Skeletal muscle tissue (tissue), 3 donors: ENCODE measurements at regions not wholly inside any gene's neighbourhood (a gene's known extent, or its start where the extent isn't known, plus 50 kb on each side); places are given as distances from the start of the nearest gene placed in this dataset.
"Not testable (repeated sequence)": the region's sequence is repeated elsewhere in the genome, so short reads cannot be mapped to it uniquely, and the experiment has no call there.

Experiments
- H3K27ac ChIP-seq: one replicate; pipeline ENCODE4 v1.7.0; 2013; ENCODE audit warnings: mild to moderate bottlenecking, low read depth, low read length, inconsistent platforms
- H3K27me3 ChIP-seq, 3 donors: one replicate each; pipeline ENCODE4 v1.7.0; 2013; ENCODE audit warnings: low read length in 3 of 3; ENCODE audit not compliant: control insufficient read depth in 3 of 3, insufficient read depth in 3 of 3
- H3K36me3 ChIP-seq, 3 donors: one replicate each; pipeline ENCODE4 v1.7.0; 2013; ENCODE audit warnings: low read length in 3 of 3; ENCODE audit not compliant: control insufficient read depth in 3 of 3, insufficient read depth in 3 of 3
- H3K4me1 ChIP-seq, 3 donors: one replicate each; pipeline ENCODE4 v1.7.0; 2013; ENCODE audit warnings: low read length in 3 of 3, mild to moderate bottlenecking in 3 of 3; ENCODE audit not compliant: control insufficient read depth in 3 of 3, insufficient read depth in 3 of 3
- H3K4me3 ChIP-seq, 3 donors: one replicate each; pipeline ENCODE4 v1.7.0; 2013; ENCODE audit warnings: low read length in 3 of 3
- H3K9ac ChIP-seq, 3 donors: one replicate each; pipeline ENCODE4 v1.7.0; 2013; ENCODE audit warnings: low read length in 3 of 3, mild to moderate bottlenecking in 3 of 3, moderate library complexity in 2 of 3, low read depth in 1 of 3
- H3K9me3 ChIP-seq, 3 donors: one replicate each; pipeline ENCODE4 v1.7.0; 2013; ENCODE audit warnings: low read length in 3 of 3; ENCODE audit not compliant: control insufficient read depth in 3 of 3
- donor health status: Osteomylitis.

DNA sequence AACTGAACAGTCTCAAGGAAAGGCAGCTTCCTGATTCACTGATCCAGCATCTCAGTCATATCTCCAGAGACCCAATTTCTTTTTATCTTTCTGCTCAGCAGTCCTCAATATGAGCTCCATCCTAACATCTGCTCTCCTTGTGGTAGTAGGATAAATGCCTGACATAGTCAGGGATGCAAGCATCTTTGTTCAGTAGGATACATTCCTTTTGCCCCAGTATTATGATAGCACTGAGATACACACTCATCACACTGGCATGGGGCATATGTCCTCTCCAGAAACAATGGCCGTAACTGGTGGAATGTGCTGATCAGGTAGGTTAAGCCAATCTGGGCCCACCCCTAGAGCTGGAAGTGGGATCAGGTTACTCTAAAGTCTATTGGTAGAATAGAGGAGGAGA, 207.2 kb downstream of the ETAA1 start:
- H3K27ac ChIP-seq = no peak overlapping the region
- no peaks in the 10 kb centered on the region for H3K4me1 ChIP-seq
- H3K36me3 ChIP-seq = no peaks in the 10 kb centered on the region
- no peaks in the 10 kb centered on the region for H3K9me3 ChIP-seq
- no peak overlapping the region for H3K4me3 ChIP-seq
- no peak overlapping the region for H3K9ac ChIP-seq
- H3K27me3 ChIP-seq = no peaks in the 10 kb centered on the region

DNA sequence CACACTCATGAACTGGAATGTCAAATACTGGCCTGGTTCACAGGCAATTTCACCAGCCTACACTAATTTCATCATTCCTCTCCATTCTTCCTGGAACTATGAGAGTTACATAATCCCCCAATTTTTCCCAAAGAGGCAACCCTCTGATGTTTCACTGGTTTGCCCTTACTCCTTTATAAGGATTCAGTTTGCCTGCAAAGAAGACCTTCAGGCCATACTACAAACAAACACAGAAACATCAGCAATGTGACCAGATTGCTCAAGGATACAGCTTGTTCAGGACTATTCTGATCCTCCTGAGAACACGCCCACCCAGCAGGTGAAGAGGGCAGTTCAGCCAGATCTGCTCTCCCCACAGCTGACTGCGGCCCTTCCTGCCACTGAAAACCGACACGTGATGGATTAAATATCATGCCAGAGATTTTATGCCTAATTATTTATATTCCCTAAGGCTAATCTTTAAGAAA, 215.5 kb downstream of the ETAA1 start:
- H3K9ac ChIP-seq = no peak overlapping the region
- H3K4me3 ChIP-seq = no peak overlapping the region
- H3K27me3 ChIP-seq = no peaks in the 10 kb centered on the region
- no peaks in the 10 kb centered on the region for H3K4me1 ChIP-seq
- no peak overlapping the region for H3K27ac ChIP-seq
- H3K36me3 ChIP-seq = no peaks in the 10 kb centered on the region
- no peaks in the 10 kb centered on the region for H3K9me3 ChIP-seq

DNA sequence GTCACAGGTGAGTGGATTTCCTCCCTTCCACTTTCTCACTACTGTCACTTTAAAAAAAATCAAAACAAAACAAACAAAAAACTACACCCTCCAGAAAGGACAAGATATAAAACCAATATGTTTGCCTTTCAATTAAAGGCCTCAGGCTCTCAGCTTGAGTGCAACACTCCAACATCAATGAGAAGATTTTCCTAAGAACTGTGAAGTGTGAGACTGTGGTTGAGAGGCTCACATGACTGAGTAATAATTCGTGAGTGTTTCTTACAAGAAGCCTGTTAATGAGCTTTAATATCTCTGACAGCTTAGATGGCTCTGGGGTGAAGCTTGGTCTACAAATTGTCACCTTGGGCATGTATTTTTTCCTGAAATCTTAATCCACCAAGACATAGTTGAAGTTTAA, 216.1 kb downstream of the ETAA1 start:
- Histone ChIP-seq H3K9me3 (no peaks in the 10 kb centered on the region), H3K36me3 (no peaks in the 10 kb centered on the region), H3K27me3 (no peaks in the 10 kb centered on the region), H3K27ac (no peak overlapping the region), H3K9ac (no peak overlapping the region), H3K4me1 (no peaks in the 10 kb centered on the region), H3K4me3 (no peak overlapping the region)

DNA sequence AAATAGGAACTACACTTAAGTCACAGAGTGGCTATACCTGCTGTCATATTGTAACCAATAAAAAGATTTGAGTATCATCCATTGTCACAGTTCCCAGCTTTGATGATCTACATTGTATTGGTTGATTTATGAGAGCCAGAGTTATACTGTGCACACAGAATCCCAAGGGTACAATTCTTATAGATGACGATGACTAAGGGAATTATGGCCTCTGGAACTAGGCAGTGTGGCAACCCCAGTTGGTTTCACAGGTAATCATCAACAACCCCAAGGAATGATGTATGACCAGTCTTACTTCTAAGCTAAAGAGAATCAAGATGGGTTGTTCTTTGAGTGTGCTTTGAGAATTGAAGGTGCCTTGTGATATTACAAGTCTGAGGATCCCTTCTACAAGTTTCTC, 217.3 kb downstream of the ETAA1 start:
- Histone ChIP-seq H3K27ac (no peak overlapping the region), H3K4me1 (no peaks in the 10 kb centered on the region), H3K36me3 (no peaks in the 10 kb centered on the region), H3K9ac (no peak overlapping the region), H3K4me3 (no peak overlapping the region), H3K27me3 (no peaks in the 10 kb centered on the region), H3K9me3 (no peaks in the 10 kb centered on the region)

DNA sequence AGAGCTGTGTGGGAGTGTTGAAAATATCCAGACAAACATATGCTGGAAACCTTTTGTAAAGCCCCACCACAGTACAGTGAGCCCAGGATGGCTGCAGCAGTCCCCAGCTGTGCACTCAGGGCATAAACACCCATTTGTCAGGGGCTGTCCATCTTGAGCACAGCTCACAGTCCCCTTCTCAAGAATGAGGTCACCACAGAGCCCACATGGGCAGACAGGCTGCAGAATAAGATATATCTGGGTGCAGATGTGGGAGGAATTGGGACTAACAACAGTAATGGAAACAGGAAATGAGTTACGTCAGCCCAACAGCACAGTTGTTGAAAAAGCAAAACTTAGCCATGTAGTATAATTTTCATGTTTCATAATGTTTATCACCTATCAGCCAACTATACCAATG, 219.6 kb downstream of the ETAA1 start:
- Histone ChIP-seq H3K9me3 (no peaks in the 10 kb centered on the region), H3K4me3 (no peak overlapping the region), H3K4me1 (no peaks in the 10 kb centered on the region), H3K9ac (no peak overlapping the region), H3K36me3 (no peaks in the 10 kb centered on the region), H3K27ac (no peak overlapping the region), H3K27me3 (no peaks in the 10 kb centered on the region)

DNA sequence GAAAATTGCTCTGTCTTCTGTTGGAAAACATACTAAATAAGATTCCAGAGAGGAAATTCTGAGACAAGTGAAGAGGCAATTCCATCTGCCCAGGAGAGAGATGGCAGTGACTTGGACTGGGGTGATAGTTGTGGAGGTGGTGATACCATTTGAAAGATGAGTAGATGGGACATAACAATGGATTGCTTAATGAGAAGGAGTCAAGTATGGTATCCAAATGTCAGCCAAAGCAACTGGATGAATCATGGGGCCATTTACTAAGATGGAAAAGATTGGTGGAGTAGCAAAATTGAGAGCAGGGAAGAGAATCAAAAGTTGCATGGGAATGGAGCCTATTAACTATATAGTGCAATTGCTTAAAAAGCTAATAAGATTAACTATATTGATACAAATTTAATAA, 222.1 kb downstream of the ETAA1 start:
- Histone ChIP-seq H3K27ac (no peak overlapping the region), H3K9ac (no peak overlapping the region), H3K36me3 (no peaks in the 10 kb centered on the region), H3K9me3 (no peaks in the 10 kb centered on the region), H3K27me3 (no peaks in the 10 kb centered on the region), H3K4me3 (no peak overlapping the region), H3K4me1 (no peaks in the 10 kb centered on the region)

DNA sequence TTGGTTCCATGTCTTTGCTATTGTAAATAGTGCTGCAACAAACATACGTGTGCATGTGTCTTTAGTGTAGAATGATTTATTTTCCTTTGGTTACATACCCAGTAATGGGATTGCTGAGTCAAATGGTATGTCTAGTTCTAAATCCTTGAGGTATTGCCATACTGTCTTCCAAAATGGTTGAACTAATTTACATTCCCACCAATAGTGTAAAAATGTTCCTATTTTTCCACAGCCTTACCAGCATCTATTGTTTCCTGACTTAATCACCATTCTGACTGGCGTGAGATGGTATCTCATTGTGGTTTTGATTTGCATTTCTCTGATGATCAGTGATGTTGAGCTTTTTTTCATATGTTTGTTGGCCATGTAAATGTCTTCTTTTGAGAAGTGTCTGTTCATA, 226.6 kb downstream of the ETAA1 start:
- not testable (repeated sequence) for H3K4me3 ChIP-seq, H3K9me3 ChIP-seq, H3K9ac ChIP-seq, H3K36me3 ChIP-seq, H3K4me1 ChIP-seq, H3K27me3 ChIP-seq, H3K27ac ChIP-seq

DNA sequence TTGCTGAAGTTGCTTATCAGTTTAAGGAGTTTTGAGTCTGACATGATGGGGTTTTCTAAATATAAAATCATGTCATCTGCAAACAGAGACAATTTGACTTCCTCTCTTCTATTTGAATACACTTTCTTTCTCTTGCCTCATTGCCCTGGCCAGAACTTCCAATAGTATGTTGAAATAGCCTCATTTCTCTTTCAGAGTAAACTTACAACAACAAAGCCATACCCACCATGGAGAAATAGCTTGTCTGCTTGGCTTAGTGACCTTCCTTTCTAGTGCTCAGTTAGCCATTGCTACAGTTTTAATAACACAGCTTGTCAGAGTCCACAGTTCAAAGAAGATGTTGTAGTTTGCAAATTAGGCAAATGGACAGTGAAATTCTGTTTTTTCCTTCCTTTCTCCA, 228.0 kb downstream of the ETAA1 start:
- no peaks in the 10 kb centered on the region for H3K36me3 ChIP-seq
- H3K9me3 ChIP-seq = no peaks in the 10 kb centered on the region
- no peak overlapping the region for H3K9ac ChIP-seq
- H3K27me3 ChIP-seq = no peaks in the 10 kb centered on the region
- no peak overlapping the region for H3K4me3 ChIP-seq
- H3K27ac ChIP-seq = no peak overlapping the region
- H3K4me1 ChIP-seq = no peaks in the 10 kb centered on the region

DNA sequence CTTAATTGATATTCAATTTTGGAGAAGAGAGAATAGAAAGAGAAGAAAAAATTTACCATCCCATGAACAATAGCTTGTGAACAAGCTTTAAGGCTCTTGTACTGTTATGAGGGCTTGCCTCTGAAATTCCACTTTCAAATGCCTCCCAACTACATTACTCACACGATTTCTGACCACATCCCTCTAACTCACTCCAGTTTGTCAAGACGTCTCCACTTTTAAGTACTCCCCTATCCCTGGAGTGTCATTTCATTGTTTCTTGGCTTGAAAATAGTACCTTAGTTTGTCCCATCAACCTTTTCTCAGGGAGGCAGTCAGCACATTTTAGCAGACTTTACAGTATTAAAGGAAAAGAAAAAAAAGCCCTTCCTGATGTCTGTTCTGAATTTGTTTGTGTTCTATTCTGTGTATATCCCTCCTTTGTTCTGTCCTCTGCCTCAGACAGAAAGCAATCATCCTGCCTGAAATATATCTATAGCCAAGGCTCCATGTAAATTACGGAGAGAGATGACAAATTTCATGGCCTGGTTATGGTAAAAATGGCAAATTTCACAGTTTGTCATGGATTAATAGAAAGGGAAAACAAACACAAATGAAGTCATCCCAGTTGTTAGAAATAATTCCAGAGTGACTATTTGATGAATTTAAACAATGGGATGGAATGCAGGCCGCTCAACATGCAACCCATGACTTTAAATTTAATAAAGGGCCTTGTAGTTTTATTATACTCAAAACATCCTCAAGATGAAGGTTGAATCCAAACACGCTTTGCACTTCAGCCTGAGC, 228.8 kb downstream of the ETAA1 start:
- Histone ChIP-seq H3K4me3 (no peak overlapping the region), H3K27ac (no peak overlapping the region), H3K9me3 (no peaks in the 10 kb centered on the region), H3K4me1 (no peaks in the 10 kb centered on the region), H3K36me3 (no peaks in the 10 kb centered on the region), H3K27me3 (no peaks in the 10 kb centered on the region), H3K9ac (no peak overlapping the region)

DNA sequence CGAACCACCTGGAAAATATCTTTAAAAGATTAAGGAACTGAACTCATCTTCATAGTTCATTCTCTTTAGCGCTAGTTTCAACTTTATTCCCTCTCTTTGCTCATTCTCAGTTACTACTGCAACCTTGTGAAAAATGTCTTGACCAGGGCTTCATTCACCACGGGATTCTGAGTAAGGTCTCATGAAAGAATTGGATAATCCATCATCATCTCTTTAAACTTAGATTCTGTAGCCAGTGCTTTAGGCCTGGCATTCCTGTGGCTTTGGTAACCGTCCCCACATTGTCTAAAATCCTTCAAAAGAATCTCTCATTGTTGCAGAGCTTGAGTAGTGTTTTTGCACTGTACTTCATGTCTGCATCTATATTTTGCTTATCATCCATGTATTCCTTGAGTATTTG, 229.5 kb downstream of the ETAA1 start:
- H3K4me1 ChIP-seq = no peaks in the 10 kb centered on the region
- no peak overlapping the region for H3K9ac ChIP-seq
- no peaks in the 10 kb centered on the region for H3K36me3 ChIP-seq
- H3K9me3 ChIP-seq = no peaks in the 10 kb centered on the region
- H3K27ac ChIP-seq = no peak overlapping the region
- no peak overlapping the region for H3K4me3 ChIP-seq
- no peaks in the 10 kb centered on the region for H3K27me3 ChIP-seq
